SK-N-SH (cell line): ENCODE measurements at regions not wholly inside any gene's neighbourhood (a gene's known extent, or its start where the extent isn't known, plus 50 kb on each side); places are given as distances from the start of the nearest gene placed in this dataset.

Experiments
- CTCF ChIA-PET: fragments of 300-600, 350-600 bp; formaldehyde crosslinking; extraction: SDS; loops from one replicate; lab custom pipeline; 2021; lab: Yijun Ruan, JAX
- POLR2A ChIA-PET: fragments of 350-600 bp; sonication (Branson Sonifier 250); formaldehyde crosslinking; extraction: SDS; loops from one replicate; lab custom pipeline; 2020; ENCODE audit warnings: antibody characterized with exemption, inconsistent platforms; lab: Yijun Ruan, JAX
- DNase-seq: peaks from one replicate; pipeline ENCODE4 v3.0.0; 2012
- H2AFZ ChIP-seq: fragments of 200-600 bp; sonication (generic); 2 replicates; pipeline ENCODE4 v1.8.1; 2016; ENCODE audit warnings: antibody characterized with exemption, mild to moderate bottlenecking, low read depth
- H3F3A ChIP-seq: fragments of 200-600 bp; sonication (generic); replicated peaks from 2 replicates; pipeline ENCODE3; 2016; ENCODE audit warnings: antibody characterized with exemption, mild to moderate bottlenecking; ENCODE audit not compliant: insufficient read depth
- H3K27ac ChIP-seq, 2 experiments: fragments of 200-500 bp in 1 of 2; fragments of 200-600 bp in 1 of 2; sonication (Bioruptor generic) in 1 of 2; sonication (generic), shearing (Covaris generic) in 1 of 2; 2 replicates each; pipeline versions ENCODE4 v1.5.1 to v1.6.1; 2014 to 2016; ENCODE audit warnings: low read depth in 2 of 2, inconsistent platforms in 1 of 2, low read length in 1 of 2, mild to moderate bottlenecking in 1 of 2, mixed read lengths in 1 of 2
- H3K27me3 ChIP-seq: fragments of 200-600 bp; sonication (generic), shearing (Covaris generic); 2 replicates; pipeline ENCODE4 v1.6.1; 2016; ENCODE audit warnings: mixed run types; ENCODE audit not compliant: insufficient read depth
- H3K36me3 ChIP-seq, 2 experiments: fragments of 200-500 bp in 1 of 2; fragments of 200-600 bp in 1 of 2; sonication (Bioruptor generic) in 1 of 2; sonication (generic) in 1 of 2; replicated peaks in 1 of 2; 2 replicates each; pipeline versions ENCODE3 to v1.5.1; 2014 to 2016; ENCODE audit warnings: low read length in 1 of 2, mild to moderate bottlenecking in 1 of 2; ENCODE audit not compliant: insufficient read depth in 2 of 2, control insufficient read depth in 1 of 2
- H3K4me1 ChIP-seq, 2 experiments: fragments of 200-500 bp in 1 of 2; fragments of 200-600 bp in 1 of 2; sonication (Bioruptor generic) in 1 of 2; sonication (generic), shearing (Covaris generic) in 1 of 2; 2 replicates each; pipeline versions ENCODE4 v1.5.1 to v1.6.1; 2014 to 2016; ENCODE audit warnings: low read depth in 1 of 2, low read length in 1 of 2, mixed run types in 1 of 2; ENCODE audit not compliant: insufficient read depth in 2 of 2, control insufficient read depth in 1 of 2
- H3K4me2 ChIP-seq: fragments of 200-600 bp; sonication (generic), shearing (Covaris generic); 2 replicates; pipeline ENCODE4 v1.6.1; 2017; ENCODE audit warnings: mixed run types
- H3K4me3 ChIP-seq, 2 experiments: fragments of 200-500 bp in 1 of 2; fragments of 200-600 bp in 1 of 2; sonication (Bioruptor generic) in 1 of 2; sonication (generic), shearing (Covaris generic) in 1 of 2; 2 replicates each; pipeline versions ENCODE4 v1.5.1 to v1.8.1; 2014 to 2016; ENCODE audit warnings: low read depth in 2 of 2, inconsistent platforms in 1 of 2, low read length in 1 of 2, mild to moderate bottlenecking in 1 of 2, mixed read lengths in 1 of 2, moderate library complexity in 1 of 2
- H3K79me2 ChIP-seq: fragments of 200-600 bp; sonication (generic); 2 replicates; pipeline ENCODE4 v1.8.1; 2017; ENCODE audit warnings: mild to moderate bottlenecking; ENCODE audit not compliant: insufficient read depth
- H3K9ac ChIP-seq: fragments of 200-600 bp; sonication (generic); 2 replicates; pipeline ENCODE4 v1.6.1; 2017; ENCODE audit warnings: mixed run types
- H3K9me2 ChIP-seq: fragments of 200-600 bp; sonication (generic); 2 replicates; pipeline ENCODE4 v1.6.1; 2017; ENCODE audit warnings: mixed run types
- H3K9me3 ChIP-seq: fragments of 200-600 bp; sonication (generic); 2 replicates; pipeline ENCODE4 v1.6.1; 2017; ENCODE audit warnings: mixed run types, mild to moderate bottlenecking, moderate library complexity
- H4K20me1 ChIP-seq: fragments of 200-600 bp; sonication (generic); 2 replicates; pipeline ENCODE4 v1.6.1; 2017; ENCODE audit warnings: mild to moderate bottlenecking, mixed run types; ENCODE audit not compliant: insufficient read depth
- EZH2phosphoT487 ChIP-seq: fragments of 200-600 bp; sonication (generic); IDR thresholded peaks from 2 replicates; pipeline ENCODE4 v1.6.1; 2017; ENCODE audit warnings: low read depth, mixed run types, mild to moderate bottlenecking, antibody characterized with exemption, moderate library complexity, borderline replicate concordance
- FOSL2 ChIP-seq: IDR thresholded peaks from 2 replicates; pipeline ENCODE4 v1.4.0; 2012; ENCODE audit warnings: low read depth, mild to moderate bottlenecking, moderate library complexity, borderline replicate concordance
- GATA2 ChIP-seq: sonication (generic); formaldehyde crosslinking; IDR thresholded peaks from 2 replicates; pipeline ENCODE4 v1.5.0; 2020; ENCODE audit warnings: mild to moderate bottlenecking, missing genetic modification reagents
- NFIC ChIP-seq: IDR thresholded peaks from 2 replicates; pipeline ENCODE4 v1.4.0; 2012; ENCODE audit warnings: borderline replicate concordance
- RAD21 ChIP-seq: IDR thresholded peaks from 2 replicates; pipeline ENCODE4 v1.6.1; 2012; ENCODE audit warnings: mild to moderate bottlenecking, low read length
- RXRA ChIP-seq: IDR thresholded peaks from 2 replicates; pipeline ENCODE4 v1.4.0; 2012; ENCODE audit warnings: low read depth, mild to moderate bottlenecking, borderline replicate concordance
- SIN3A ChIP-seq: IDR thresholded peaks from 2 replicates; pipeline ENCODE4 v1.6.1; 2012; ENCODE audit warnings: low read depth, mild to moderate bottlenecking, low read length, moderate library complexity, borderline replicate concordance
- YY1 ChIP-seq: IDR thresholded peaks from 2 replicates; pipeline ENCODE4 v1.4.0; 2012; ENCODE audit warnings: low read depth, mild to moderate bottlenecking
- WGBS: methylation state at CpG from one replicate; pipeline ENCODE4 v1.1.6; 2017; ENCODE audit warnings: low lambda C conversion rate; 5-methylcytosine and 5-hydroxymethylcytosine counted together
- TF ChIP-seq, protein P1 (sequence below): IDR thresholded peaks from 2 replicates; pipeline ENCODE4 v1.4.0; 2012; ENCODE audit warnings: low read depth, borderline replicate concordance
- TF ChIP-seq, protein P2 (sequence below): IDR thresholded peaks from 2 replicates; pipeline ENCODE4 v1.4.0; 2012; ENCODE audit warnings: low read depth, borderline replicate concordance
- TF ChIP-seq, protein P3 (sequence below): IDR thresholded peaks from 2 replicates; pipeline ENCODE4 v1.6.1; 2012; ENCODE audit warnings: mild to moderate bottlenecking, low read depth, low read length, moderate library complexity

DNA sequence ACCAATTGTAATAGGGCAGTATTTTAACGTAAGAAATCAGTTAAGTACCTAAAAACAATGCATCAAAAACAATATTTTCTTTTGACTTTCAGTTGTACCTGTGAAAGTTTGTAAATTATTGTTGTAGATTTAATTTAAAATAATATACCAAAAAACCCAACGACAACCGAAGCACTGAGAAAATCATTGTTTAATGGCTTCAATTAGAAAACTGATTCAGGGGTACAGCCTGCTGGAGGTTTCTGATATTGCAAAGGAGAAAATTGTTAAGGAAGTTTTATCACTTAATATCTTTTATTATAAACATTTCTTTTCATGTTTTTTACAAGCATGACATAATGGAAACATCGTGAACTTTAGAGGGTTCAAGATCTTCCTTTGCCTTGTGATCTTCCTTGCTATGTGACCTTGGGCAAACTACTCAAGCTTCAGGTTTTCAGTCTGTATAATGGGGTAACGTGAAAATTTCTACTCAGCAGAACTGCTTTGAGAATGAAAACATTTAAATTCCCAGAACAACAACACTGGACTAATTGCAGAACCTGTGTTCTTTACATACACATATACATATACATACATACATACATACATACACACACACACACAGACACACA lies 76.3 kb upstream of the GLS start (continued):
- TF ChIP-seq SIN3A = no peak
- TF ChIP-seq, protein P1, sequence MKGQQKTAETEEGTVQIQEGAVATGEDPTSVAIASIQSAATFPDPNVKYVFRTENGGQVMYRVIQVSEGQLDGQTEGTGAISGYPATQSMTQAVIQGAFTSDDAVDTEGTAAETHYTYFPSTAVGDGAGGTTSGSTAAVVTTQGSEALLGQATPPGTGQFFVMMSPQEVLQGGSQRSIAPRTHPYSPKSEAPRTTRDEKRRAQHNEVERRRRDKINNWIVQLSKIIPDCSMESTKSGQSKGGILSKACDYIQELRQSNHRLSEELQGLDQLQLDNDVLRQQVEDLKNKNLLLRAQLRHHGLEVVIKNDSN = no peak
- no peak for TF ChIP-seq RXRA
- peak; percentile 82 for TF ChIP-seq RAD21
- TF ChIP-seq, protein P2, sequence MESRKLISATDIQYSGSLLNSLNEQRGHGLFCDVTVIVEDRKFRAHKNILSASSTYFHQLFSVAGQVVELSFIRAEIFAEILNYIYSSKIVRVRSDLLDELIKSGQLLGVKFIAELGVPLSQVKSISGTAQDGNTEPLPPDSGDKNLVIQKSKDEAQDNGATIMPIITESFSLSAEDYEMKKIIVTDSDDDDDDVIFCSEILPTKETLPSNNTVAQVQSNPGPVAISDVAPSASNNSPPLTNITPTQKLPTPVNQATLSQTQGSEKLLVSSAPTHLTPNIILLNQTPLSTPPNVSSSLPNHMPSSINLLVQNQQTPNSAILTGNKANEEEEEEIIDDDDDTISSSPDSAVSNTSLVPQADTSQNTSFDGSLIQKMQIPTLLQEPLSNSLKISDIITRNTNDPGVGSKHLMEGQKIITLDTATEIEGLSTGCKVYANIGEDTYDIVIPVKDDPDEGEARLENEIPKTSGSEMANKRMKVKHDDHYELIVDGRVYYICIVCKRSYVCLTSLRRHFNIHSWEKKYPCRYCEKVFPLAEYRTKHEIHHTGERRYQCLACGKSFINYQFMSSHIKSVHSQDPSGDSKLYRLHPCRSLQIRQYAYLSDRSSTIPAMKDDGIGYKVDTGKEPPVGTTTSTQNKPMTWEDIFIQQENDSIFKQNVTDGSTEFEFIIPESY = no peak
- no peak for TF ChIP-seq YY1

DNA sequence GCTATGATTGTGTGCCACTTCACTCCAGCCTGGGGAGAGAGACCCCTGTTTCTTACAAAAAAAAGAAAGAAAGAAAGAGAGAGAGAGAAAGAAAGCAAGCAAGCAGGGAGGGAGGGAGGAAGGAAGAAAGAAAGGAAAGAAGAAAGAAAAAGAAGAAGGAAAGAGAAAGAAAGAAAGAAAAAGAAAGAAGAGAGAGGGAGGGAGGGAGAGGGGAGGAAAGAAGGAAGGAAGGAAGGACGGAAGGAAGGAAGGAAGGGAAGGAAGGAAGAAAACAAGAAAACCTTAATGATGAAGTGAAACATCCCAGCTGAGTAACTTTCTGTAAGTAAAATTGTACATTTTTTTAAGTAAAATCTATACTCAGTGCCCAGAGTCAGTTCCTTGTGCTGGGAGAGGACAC lies 75.5 kb upstream of the GLS start:
- no peaks in the 10 kb centered on the region for H3K79me2 ChIP-seq
- 87% methylated on average over 1 of the region's 1 CpG for WGBS
- no peaks in the 10 kb centered on the region for H3K36me3 ChIP-seq
- peaks cover 3% of the 10 kb centered on the region for H3F3A ChIP-seq
- no peak for DNase-seq
- no peaks in the 10 kb centered on the region for H3K9me2 ChIP-seq
- no peak overlapping the region for H3K4me3 ChIP-seq
- ChIA-PET POLR2A (interaction anchor here (0.9 kb wide), 1 partner anchor 15 kb away, joined by 3 read pairs; no protein-coding TSS in a partner anchor), CTCF (interaction anchor here (0.8 to 3.2 kb wide), 8 partner anchors 8 to 350 kb away, joined by 3 to 45 read pairs (median 3); no protein-coding TSS in a partner anchor)
- no peak overlapping the region for H3K9ac ChIP-seq
- H3K27ac ChIP-seq = peak overlapping the region in 1 of 2 experiments; percentile 74; a peak in 2 of 4 replicates
- TF ChIP-seq NFIC = no peak
- TF ChIP-seq GATA2 (CRISPR knock-in tag) = no peak
- TF ChIP-seq, protein P3, sequence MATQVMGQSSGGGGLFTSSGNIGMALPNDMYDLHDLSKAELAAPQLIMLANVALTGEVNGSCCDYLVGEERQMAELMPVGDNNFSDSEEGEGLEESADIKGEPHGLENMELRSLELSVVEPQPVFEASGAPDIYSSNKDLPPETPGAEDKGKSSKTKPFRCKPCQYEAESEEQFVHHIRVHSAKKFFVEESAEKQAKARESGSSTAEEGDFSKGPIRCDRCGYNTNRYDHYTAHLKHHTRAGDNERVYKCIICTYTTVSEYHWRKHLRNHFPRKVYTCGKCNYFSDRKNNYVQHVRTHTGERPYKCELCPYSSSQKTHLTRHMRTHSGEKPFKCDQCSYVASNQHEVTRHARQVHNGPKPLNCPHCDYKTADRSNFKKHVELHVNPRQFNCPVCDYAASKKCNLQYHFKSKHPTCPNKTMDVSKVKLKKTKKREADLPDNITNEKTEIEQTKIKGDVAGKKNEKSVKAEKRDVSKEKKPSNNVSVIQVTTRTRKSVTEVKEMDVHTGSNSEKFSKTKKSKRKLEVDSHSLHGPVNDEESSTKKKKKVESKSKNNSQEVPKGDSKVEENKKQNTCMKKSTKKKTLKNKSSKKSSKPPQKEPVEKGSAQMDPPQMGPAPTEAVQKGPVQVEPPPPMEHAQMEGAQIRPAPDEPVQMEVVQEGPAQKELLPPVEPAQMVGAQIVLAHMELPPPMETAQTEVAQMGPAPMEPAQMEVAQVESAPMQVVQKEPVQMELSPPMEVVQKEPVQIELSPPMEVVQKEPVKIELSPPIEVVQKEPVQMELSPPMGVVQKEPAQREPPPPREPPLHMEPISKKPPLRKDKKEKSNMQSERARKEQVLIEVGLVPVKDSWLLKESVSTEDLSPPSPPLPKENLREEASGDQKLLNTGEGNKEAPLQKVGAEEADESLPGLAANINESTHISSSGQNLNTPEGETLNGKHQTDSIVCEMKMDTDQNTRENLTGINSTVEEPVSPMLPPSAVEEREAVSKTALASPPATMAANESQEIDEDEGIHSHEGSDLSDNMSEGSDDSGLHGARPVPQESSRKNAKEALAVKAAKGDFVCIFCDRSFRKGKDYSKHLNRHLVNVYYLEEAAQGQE = no peak
- no peak for TF ChIP-seq FOSL2
- TF ChIP-seq, protein P1 = no peak
- no peak for TF ChIP-seq EZH2phosphoT487
- H3K4me1 ChIP-seq = peaks cover 0 to 24% of the 10 kb centered on the region in 2 experiments; a peak in 2 of 4 replicates
- H3K4me2 ChIP-seq = no peak overlapping the region
- no peaks in the 10 kb centered on the region for H3K9me3 ChIP-seq
- H3K27me3 ChIP-seq = no peaks in the 10 kb centered on the region
- no peak overlapping the region for H2AFZ ChIP-seq
- no peaks in the 10 kb centered on the region for H4K20me1 ChIP-seq
